ENCODE measurements at regions not wholly inside any gene's neighbourhood (a gene's known extent, or its start where the extent isn't known, plus 50 kb on each side); places are given as distances from the start of the nearest gene placed in this dataset.

- Histone ChIP-seq H3K4me3 (ENCODE audit: low read depth in 1 of 3, low read length in 3 of 3) (no peak overlapping the region), H3K36me3 (ENCODE audit: control insufficient read depth in 4 of 4, insufficient read depth in 3 of 4, low read depth in 1 of 4, low read length in 3 of 4) (no peaks in the 10 kb centered on the region), H3K27ac (ENCODE audit: low read depth in 1 of 2, low read length in 2 of 2) (no peak overlapping the region), H3K9me3 (ENCODE audit: control insufficient read depth in 4 of 4, low read length in 3 of 4) (no peaks in the 10 kb centered on the region), H3K9ac (ENCODE audit: low read depth in 1 of 2, low read length in 2 of 2) (no peak overlapping the region), H3K27me3 (ENCODE audit: control insufficient read depth in 4 of 4, insufficient read depth in 4 of 4, low read length in 3 of 4) (no peaks in the 10 kb centered on the region), H3K4me1 (ENCODE audit: control insufficient read depth in 4 of 4, insufficient read depth in 4 of 4, low read length in 3 of 4) (no peaks in the 10 kb centered on the region)
- DNase-seq (ENCODE audit: low spot score), result no peak
- TF ChIP-seq RXRA (IDR thresholded peaks at IDR 0.05), result no peak
- TF ChIP-seq, protein P1, sequence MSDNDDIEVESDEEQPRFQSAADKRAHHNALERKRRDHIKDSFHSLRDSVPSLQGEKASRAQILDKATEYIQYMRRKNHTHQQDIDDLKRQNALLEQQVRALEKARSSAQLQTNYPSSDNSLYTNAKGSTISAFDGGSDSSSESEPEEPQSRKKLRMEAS (IDR thresholded peaks at IDR 0.05), result no peak
- no peak for TF ChIP-seq HNF4A (conservative IDR thresholded peaks at IDR 0.05)
- TF ChIP-seq RAD21 (IDR thresholded peaks at IDR 0.05), result no peak
- no peak for TF ChIP-seq NR2F2 (IDR thresholded peaks at IDR 0.05)
- TF ChIP-seq JUND (IDR thresholded peaks at IDR 0.05), result no peak
- TF ChIP-seq EGR1 (IDR thresholded peaks at IDR 0.05; ENCODE audit: low read depth in 2 of 2), result no peak
- no peak for TF ChIP-seq YY1 (IDR thresholded peaks at IDR 0.05)
- TF ChIP-seq FOXA1 (IDR thresholded peaks at IDR 0.05), result no peak
- TF ChIP-seq ZBTB33 (IDR thresholded peaks at IDR 0.05), result no peak
- WGBS, result 77% methylated on average over 5 of the region's 5 CpGs
Measured at GRCh38 chrX:93264261-93265002, 408.9 kb downstream of the NAP1L3 start.

GRCh38 chrX:93259029-93259428 is 414.3 kb downstream of the NAP1L3 start:
- DNase-seq (ENCODE audit: low spot score), result no peak
- Histone ChIP-seq H3K4me1 (ENCODE audit: control insufficient read depth in 4 of 4, insufficient read depth in 4 of 4, low read length in 3 of 4) (no peaks in the 10 kb centered on the region), H3K27ac (ENCODE audit: low read depth in 1 of 2, low read length in 2 of 2) (no peak overlapping the region), H3K36me3 (ENCODE audit: control insufficient read depth in 4 of 4, insufficient read depth in 3 of 4, low read depth in 1 of 4, low read length in 3 of 4) (no peaks in the 10 kb centered on the region), H3K27me3 (ENCODE audit: control insufficient read depth in 4 of 4, insufficient read depth in 4 of 4, low read length in 3 of 4) (no peaks in the 10 kb centered on the region), H3K9me3 (ENCODE audit: control insufficient read depth in 4 of 4, low read length in 3 of 4) (no peaks in the 10 kb centered on the region), H3K4me3 (ENCODE audit: low read depth in 1 of 3, low read length in 3 of 3) (no peak overlapping the region), H3K9ac (ENCODE audit: low read depth in 1 of 2, low read length in 2 of 2) (no peak overlapping the region)
- no peak for TF ChIP-seq FOXA2 (IDR thresholded peaks at IDR 0.05)
- no peak for TF ChIP-seq SP1 (IDR thresholded peaks at IDR 0.05)
- 63% methylated on average over 1 of the region's 1 CpG for WGBS

DNA sequence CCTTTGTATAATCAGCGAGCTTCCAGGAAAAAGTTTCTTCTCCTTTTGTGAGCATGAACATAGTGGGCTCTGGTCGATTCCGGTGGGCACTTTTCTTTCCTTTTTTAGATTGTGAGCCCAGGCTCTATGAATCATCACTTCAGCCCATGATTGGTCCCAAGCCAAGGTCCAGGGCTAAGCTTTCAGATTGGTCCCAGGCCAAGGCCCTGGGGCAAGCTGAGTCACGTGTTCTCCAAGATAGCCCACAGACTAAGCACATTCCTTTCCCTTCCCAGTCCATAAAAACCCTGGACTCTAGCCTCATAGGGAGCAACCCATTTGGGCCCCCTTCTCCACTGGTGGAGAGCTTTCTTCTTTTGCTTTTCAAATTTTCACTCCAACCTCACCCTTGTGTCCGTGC is 430.5 kb downstream of the NAP1L3 start:
- no peak for DNase-seq (ENCODE audit: low spot score)
- H3K4me3 ChIP-seq (ENCODE audit: low read depth in 1 of 3, low read length in 3 of 3), result peak overlapping the region in 1 of 3 donors; percentile 8
- H3K36me3 ChIP-seq (ENCODE audit: control insufficient read depth in 4 of 4, insufficient read depth in 3 of 4, low read depth in 1 of 4, low read length in 3 of 4), result no peaks in the 10 kb centered on the region
- 72% methylated on average over 5 of the region's 5 CpGs for WGBS
- H3K9ac ChIP-seq (ENCODE audit: low read depth in 1 of 2, low read length in 2 of 2), result no peak overlapping the region
- TF ChIP-seq ZBTB33 (IDR thresholded peaks at IDR 0.05) (no peak), EGR1 (IDR thresholded peaks at IDR 0.05; ENCODE audit: low read depth in 2 of 2) (no peak), HNF4G (IDR thresholded peaks at IDR 0.05) (no peak), RAD21 (IDR thresholded peaks at IDR 0.05) (no peak), GABPA (IDR thresholded peaks at IDR 0.05 in 1 of 2, conservative IDR thresholded peaks at IDR 0.05 in 1 of 2) (no peak), JUND (IDR thresholded peaks at IDR 0.05) (no peak), YY1 (IDR thresholded peaks at IDR 0.05) (no peak), ATF3 (IDR thresholded peaks at IDR 0.05) (no peak), NR2F2 (IDR thresholded peaks at IDR 0.05) (no peak), HNF4A (conservative IDR thresholded peaks at IDR 0.05) (no peak), FOXA1 (IDR thresholded peaks at IDR 0.05) (no peak), RXRA (IDR thresholded peaks at IDR 0.05) (no peak), REST (IDR thresholded peaks at IDR 0.05) (no peak), TAF1 (conservative IDR thresholded peaks at IDR 0.05) (no peak)
- TF ChIP-seq, protein P2, sequence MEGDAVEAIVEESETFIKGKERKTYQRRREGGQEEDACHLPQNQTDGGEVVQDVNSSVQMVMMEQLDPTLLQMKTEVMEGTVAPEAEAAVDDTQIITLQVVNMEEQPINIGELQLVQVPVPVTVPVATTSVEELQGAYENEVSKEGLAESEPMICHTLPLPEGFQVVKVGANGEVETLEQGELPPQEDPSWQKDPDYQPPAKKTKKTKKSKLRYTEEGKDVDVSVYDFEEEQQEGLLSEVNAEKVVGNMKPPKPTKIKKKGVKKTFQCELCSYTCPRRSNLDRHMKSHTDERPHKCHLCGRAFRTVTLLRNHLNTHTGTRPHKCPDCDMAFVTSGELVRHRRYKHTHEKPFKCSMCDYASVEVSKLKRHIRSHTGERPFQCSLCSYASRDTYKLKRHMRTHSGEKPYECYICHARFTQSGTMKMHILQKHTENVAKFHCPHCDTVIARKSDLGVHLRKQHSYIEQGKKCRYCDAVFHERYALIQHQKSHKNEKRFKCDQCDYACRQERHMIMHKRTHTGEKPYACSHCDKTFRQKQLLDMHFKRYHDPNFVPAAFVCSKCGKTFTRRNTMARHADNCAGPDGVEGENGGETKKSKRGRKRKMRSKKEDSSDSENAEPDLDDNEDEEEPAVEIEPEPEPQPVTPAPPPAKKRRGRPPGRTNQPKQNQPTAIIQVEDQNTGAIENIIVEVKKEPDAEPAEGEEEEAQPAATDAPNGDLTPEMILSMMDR (IDR thresholded peaks at IDR 0.05; ENCODE audit: low read depth, low read length, missing input control), result no peak
- no peaks in the 10 kb centered on the region for H3K4me1 ChIP-seq (ENCODE audit: control insufficient read depth in 4 of 4, insufficient read depth in 4 of 4, low read length in 3 of 4)
- no peak overlapping the region for H3K27ac ChIP-seq (ENCODE audit: low read depth in 1 of 2, low read length in 2 of 2)
- H3K9me3 ChIP-seq (ENCODE audit: control insufficient read depth in 4 of 4, low read length in 3 of 4), result peaks cover 0 to 3% (median 1%) of the 10 kb centered on the region in 4 donors
- no peaks in the 10 kb centered on the region for H3K27me3 ChIP-seq (ENCODE audit: control insufficient read depth in 4 of 4, insufficient read depth in 4 of 4, low read length in 3 of 4)
